Endothelial cell (in vitro differentiated cells): ENCODE measurements at regions not wholly inside any gene's neighbourhood (a gene's known extent, or its start where the extent isn't known, plus 50 kb on each side); places are given as distances from the start of the nearest gene placed in this dataset. TPM values are rescaled to one million over a fixed set of nuclear protein-coding genes. Genes with fewer than 3 reads are reported as not detected.
A peak's percentile ranks its signal among the peaks of the same experiment; 100 is the strongest.

Experiments used
- DNase-seq: peaks from one replicate; pipeline ENCODE4 v3.0.0; 2021; ENCODE audit warnings: low spot score
- H3K27ac Mint-ChIP-seq: one replicate; pipeline ENCODE4 v1.8.0; 2021; ENCODE audit warnings: mixed read lengths, inconsistent platforms; ENCODE audit not compliant: unreplicated experiment
- H3K27me3 Mint-ChIP-seq: one replicate; pipeline ENCODE4 v1.8.0; 2021; ENCODE audit warnings: mild to moderate bottlenecking, moderate library complexity, mixed read lengths, inconsistent platforms; ENCODE audit not compliant: unreplicated experiment
- H3K36me3 Mint-ChIP-seq: one replicate; pipeline ENCODE4 v1.8.0; 2021; ENCODE audit warnings: mild to moderate bottlenecking, low read depth, mixed read lengths, inconsistent platforms; ENCODE audit not compliant: unreplicated experiment
- H3K4me1 Mint-ChIP-seq: one replicate; pipeline ENCODE4 v1.8.0; 2021; ENCODE audit warnings: mild to moderate bottlenecking, mixed read lengths, inconsistent platforms; ENCODE audit not compliant: unreplicated experiment
- H3K4me3 Mint-ChIP-seq: one replicate; pipeline ENCODE4 v1.8.0; 2021; ENCODE audit warnings: mild to moderate bottlenecking, mixed read lengths, inconsistent platforms; ENCODE audit not compliant: unreplicated experiment
- H3K9me3 Mint-ChIP-seq: one replicate; pipeline ENCODE4 v1.8.0; 2021; ENCODE audit warnings: mixed read lengths, inconsistent platforms; ENCODE audit not compliant: unreplicated experiment
- CTCF ChIP-seq: fragments of 200-600 bp; sonication (generic); IDR thresholded peaks from one replicate; pipeline ENCODE4 v1.5.0; 2021; ENCODE audit warnings: antibody characterized with exemption; ENCODE audit not compliant: unreplicated experiment
- microRNA-seq: library from miRNA; unstranded; fragments of <30 nt; microRNA quantifications from one replicate; pipeline ENCODE4, GENCODE V29; 2020; ENCODE audit not compliant: unreplicated experiment

GRCh38 chr14:101509730-101510371, 51.4 kb upstream of the DIO3 start:
- H3K4me1 Mint-ChIP-seq, result peaks cover 3% of the 10 kb centered on the region
- no peak for DNase-seq
- no peaks in the 10 kb centered on the region for H3K27me3 Mint-ChIP-seq
- no peak overlapping the region for H3K27ac Mint-ChIP-seq
- no peaks in the 10 kb centered on the region for H3K9me3 Mint-ChIP-seq
- no peaks in the 10 kb centered on the region for H3K36me3 Mint-ChIP-seq
- no peak for TF ChIP-seq CTCF
- no peak overlapping the region for H3K4me3 Mint-ChIP-seq

GRCh38 chr14:101511199-101511598, 50.1 kb upstream of the DIO3 start:
- TF ChIP-seq CTCF, result no peak
- H3K9me3 Mint-ChIP-seq, result peaks cover 6% of the 10 kb centered on the region
- H3K27me3 Mint-ChIP-seq, result peaks cover 8% of the 10 kb centered on the region
- no peak overlapping the region for H3K4me3 Mint-ChIP-seq
- no peak for DNase-seq
- H3K27ac Mint-ChIP-seq, result no peak overlapping the region
- H3K36me3 Mint-ChIP-seq, result peaks cover 3% of the 10 kb centered on the region
- H3K4me1 Mint-ChIP-seq, result peaks cover 3% of the 10 kb centered on the region

Small RNA genes lying in the stretch of these regions (microRNA-seq; reads per million reads assigned to microRNA genes)
- 0.49 reads per million for gene MIR1185-1
- not detected for gene MIR1185-2
- not detected for gene MIR1193
- gene MIR1197, result not detected
- gene MIR134, result 2.3 reads per million, percentile 33 among the genes with 10 or more reads in this experiment
- 0.63 reads per million for gene MIR154
- gene MIR299, result 1.5 reads per million, percentile 22 among the genes with 10 or more reads in this experiment
- gene MIR300, result not detected
- 2.2 reads per million, percentile 31 among the genes with 10 or more reads in this experiment for gene MIR323A
- gene MIR323B, result 0.42 reads per million
- not detected for gene MIR329-1
- gene MIR329-2, result not detected
- gene MIR369, result 2.4 reads per million, percentile 34 among the genes with 10 or more reads in this experiment
- gene MIR376A1, result not detected
- not detected for gene MIR376A2
- gene MIR376B, result 0.90 reads per million, percentile 9 among the genes with 10 or more reads in this experiment
- gene MIR376C, result 1.5 reads per million, percentile 22 among the genes with 10 or more reads in this experiment
- 0.63 reads per million for gene MIR377
- 4.3 reads per million, percentile 46 among the genes with 10 or more reads in this experiment for gene MIR379
- 0.56 reads per million for gene MIR380
- 2.5 reads per million, percentile 34 among the genes with 10 or more reads in this experiment for gene MIR381
- gene MIR382, result 3.9 reads per million, percentile 44 among the genes with 10 or more reads in this experiment
- gene MIR409, result 11.4 reads per million, percentile 60 among the genes with 10 or more reads in this experiment
- gene MIR411, result 5.7 reads per million, percentile 51 among the genes with 10 or more reads in this experiment
- gene MIR412, result not detected
- 0.83 reads per million, percentile 7 among the genes with 10 or more reads in this experiment for gene MIR485
- 0.70 reads per million, percentile 2 among the genes with 10 or more reads in this experiment for gene MIR487A
- gene MIR487B, result 10.5 reads per million, percentile 59 among the genes with 10 or more reads in this experiment
- gene MIR494, result 0.97 reads per million, percentile 10 among the genes with 10 or more reads in this experiment
- gene MIR495, result 0.21 reads per million
- gene MIR496, result not detected
- not detected for gene MIR539
- gene MIR541, result not detected
- 0.28 reads per million for gene MIR543
- not detected for gene MIR544A
- gene MIR654, result 2.0 reads per million, percentile 29 among the genes with 10 or more reads in this experiment
- gene MIR655, result not detected
- not detected for gene MIR656
- gene MIR668, result 0.28 reads per million
- gene MIR758, result 0.21 reads per million
- gene MIR889, result 0.42 reads per million
